ENCODE measurements at regions not wholly inside any gene's neighbourhood (a gene's known extent, or its start where the extent isn't known, plus 50 kb on each side); places are given as distances from the start of the nearest gene placed in this dataset.

DNA sequence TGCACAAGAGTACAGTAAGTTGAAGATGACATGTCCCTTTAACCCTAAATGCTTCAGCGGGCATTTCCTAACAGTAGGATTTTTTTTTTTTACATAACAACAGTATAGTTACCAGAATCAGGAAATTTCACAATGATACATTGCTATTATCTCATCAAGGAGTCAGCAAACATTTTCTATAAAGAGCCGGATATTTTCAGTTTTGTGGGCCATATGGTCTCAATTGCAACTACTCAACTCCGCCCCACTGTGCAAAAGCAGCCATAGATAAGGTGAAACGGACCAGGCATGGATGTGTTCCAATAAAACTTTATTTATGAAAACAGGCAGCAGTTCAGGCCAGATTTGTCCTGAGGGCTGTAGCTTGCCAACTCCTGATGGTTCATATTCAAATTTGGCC, 130.6 kb downstream of the SMAD6 start:
- intact Hi-C loops (cut with DNase I), result no loop called here

DNA sequence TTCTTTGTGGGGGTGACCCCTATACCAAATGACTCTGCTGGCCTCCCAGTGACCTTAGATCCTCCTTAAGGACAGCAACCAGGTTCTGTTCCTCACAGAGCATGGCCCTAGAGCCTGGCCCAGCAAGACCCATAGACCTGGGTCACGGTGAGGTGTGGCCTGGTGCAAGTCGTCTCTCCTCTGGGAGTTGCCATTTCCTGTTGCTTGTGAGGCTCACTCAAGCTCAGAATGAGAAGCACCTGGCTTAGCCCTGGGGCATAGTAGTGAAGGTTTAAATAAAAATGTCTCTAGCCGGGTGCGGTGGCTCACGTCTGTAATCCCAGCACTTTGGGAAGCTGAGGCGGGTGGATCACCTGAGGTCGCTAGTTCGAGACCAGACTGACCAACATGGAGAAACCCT, 131.3 kb downstream of the SMAD6 start:
- DNase-seq, result no peak
- intact Hi-C loops (cut with DNase I), result no loop called here

More for the DNA sequence above, 130.6 kb downstream of the SMAD6 start:
- DNase-seq, result peak in 1 of 42 donors; percentile 2

DNA sequence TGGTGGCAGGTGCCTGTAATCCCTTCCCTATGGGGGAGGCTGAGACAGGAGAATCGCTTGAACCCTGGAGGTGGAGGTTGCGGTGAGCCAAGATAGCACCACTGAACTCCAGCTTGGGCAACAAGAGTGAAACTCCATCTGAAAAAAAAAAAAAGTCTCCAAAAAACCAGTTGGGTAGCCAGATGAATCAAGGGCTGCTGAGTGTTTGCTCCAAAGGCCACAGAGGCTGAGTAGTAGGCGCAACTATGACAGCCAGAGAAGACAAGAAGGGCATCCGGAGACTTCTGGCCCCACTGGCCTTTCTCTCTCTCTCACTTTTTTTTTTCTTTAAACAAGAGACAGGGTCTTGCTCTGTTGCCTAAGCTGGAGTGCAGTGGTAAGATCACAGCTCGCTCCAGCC, 131.8 kb downstream of the SMAD6 start:
- intact Hi-C loops (cut with DNase I), result no loop called here
- peak in 1 of 42 donors; percentile 11 for DNase-seq

DNA sequence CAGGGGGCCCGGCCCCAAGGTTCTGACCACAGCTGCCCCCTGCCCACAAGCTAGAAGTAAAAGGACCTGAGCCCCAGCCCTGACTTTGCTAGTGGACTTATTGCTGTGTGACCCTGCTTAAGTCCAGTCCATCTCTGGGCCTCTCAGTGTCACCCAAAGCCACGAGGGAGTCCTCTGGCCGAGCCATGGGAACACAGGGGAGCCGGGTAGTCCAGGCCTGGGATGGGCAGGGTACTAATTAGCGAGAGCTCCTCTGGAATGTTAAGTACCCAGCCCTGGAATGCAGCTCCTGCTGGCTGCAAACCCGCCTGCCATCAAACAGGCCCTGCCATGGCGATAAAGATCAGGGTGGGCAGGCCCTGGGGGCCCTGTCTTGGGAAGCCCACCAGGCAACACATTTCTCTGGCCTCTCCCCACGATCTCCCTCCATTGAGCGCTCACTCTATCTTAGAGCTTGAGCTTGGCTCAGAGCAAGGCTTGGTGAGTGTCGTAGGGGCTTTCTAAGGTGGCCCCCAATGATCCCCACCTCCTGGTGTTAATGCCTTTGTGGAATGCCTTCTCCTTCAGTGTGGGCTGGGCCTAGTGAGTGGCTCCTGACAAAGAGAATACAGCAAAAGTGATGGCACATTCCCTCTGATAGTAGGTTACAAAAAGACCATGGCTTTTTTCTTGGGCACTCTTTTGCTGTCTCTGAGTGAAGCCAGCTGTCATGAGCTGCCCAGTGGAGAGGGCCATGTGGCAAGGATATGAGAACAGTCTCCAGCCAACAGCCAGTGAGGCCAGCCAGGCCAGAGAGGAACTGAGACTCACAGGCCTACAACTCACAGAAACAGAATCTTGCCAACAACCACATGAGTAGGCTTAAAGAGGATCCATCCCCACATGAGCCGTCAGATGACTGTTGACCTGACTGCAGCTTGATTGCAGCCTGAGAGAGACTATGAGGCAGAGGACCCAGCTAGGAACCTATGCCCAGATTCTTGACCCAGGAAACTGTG, 133.1 kb downstream of the SMAD6 start:
- peak in 12 of 42 donors; percentile 7 to 51 (median 28) for DNase-seq
- intact Hi-C loops (cut with DNase I), result no loop called here

DNA sequence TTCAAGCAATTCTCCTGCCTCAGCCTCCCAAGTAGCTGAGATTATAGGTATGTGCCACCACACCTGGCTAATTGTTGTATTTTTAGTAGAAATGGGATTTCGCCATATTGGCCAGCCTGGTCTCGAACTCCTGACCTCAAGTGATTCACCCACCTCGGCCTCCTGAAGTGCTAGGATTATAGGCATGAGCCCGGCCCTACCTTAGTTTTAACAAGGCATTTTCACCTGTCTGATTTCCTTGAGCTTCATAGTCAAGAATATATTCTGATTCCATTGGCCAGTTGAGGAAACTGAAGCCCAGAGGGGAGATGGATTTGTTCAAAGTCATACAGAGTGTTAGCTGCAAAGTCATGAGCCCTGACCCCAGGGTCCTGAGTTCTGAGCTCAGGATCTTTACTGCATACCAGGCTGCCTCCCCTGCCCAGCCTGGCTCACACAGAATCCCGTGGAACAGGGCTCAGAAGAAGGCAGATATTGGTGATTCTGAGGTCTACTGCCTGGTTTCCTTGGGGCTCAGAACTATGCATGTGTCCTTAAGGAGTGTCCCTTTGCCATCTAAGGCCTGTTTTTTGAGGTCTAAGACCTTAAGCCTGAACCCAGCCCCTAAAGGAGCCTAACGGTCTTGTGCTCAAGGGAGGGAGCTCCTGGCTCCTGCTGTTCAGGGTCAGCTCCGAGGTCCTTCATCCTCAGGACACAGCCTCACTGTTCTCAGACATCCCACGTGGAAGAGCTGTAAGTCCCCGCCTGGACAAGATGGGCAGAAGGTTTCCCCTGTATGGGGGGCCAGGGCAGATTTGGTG, 134.4 kb downstream of the SMAD6 start:
- intact Hi-C loops (cut with DNase I), result no loop called here
- DNase-seq, result peak in 1 of 42 donors; percentile 2

DNA sequence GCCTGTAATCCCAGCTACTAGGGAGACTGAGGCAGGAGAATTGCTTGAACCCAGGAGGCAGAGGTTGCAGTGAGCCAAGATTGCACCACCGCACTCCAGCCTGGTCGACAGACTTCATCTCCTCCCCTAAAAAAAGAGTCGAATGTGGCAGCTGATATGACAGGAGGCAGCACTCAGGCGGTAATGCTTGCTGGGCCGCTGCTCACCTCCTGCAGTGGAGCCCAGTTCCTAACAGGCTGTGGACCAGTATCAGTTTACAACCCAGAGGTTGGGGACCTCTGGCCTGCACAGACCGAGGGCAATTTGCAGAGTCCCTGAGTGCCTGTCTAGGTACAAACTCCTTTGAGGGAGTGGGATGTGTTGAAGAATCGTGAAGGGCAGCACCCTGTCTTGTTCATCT, 136.2 kb downstream of the SMAD6 start:
- DNase-seq, result no peak
- intact Hi-C loops (cut with DNase I), result no loop called here

DNA sequence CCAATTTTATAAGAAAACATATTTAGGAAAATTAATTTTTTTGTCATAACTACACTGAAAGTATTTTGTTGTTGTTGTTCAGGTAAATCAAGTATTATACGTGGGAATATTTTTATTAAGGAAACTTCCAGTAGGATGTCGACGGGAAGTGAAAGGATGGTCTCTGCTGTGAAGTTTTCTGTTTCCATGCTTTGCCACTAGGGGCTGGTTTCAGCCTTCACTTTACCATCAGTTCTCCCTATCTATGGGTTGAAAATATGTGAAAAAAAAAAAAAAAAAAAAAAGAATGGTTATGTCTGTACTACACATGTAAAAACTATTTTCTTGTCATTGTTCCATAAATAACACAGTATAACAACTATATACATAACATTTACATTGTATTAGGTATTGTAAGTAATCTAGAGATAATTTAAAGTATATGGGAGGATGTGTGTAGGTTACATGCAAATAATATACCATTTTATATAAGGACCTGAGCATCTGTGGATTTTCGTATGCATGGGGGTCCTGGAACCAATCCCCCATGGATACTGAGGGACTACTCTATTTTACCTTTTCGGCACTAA, 136.7 kb downstream of the SMAD6 start:
- intact Hi-C loops (cut with DNase I), result no loop called here
- DNase-seq, result no peak

DNA sequence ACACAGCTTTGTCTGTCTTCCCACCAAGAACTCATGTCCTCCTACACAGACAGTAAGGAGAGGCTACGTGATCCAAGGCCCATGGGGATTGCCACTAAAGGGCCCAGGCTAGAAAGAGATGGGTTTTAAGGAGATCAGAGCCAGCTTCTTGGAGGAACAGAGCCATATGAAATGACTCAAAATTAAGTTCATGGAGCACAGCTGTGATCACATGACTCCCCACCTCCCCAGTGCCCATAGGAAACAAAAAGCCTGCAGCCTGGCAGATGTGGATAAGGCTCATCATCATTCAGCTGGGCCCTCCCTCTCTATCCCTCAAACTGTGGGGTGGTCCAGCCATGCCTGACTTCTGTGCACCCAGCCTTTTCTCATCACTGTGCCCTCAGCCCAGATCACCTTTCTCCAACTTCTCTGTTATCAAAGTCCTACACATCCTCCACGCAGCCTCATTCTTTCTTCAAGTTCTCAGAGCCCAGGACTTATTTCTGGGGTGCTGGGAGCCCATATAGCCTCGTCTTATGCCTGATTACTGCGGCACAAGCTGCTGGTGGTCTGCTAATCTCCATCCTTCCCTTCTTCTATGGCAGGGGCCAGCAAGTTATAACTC, 137.6 kb downstream of the SMAD6 start:
- intact Hi-C loops (cut with DNase I), result loop anchor here (10.0 kb wide), 1 partner anchor 65 kb away; no protein-coding TSS in a partner anchor
- no peak for DNase-seq

DNA sequence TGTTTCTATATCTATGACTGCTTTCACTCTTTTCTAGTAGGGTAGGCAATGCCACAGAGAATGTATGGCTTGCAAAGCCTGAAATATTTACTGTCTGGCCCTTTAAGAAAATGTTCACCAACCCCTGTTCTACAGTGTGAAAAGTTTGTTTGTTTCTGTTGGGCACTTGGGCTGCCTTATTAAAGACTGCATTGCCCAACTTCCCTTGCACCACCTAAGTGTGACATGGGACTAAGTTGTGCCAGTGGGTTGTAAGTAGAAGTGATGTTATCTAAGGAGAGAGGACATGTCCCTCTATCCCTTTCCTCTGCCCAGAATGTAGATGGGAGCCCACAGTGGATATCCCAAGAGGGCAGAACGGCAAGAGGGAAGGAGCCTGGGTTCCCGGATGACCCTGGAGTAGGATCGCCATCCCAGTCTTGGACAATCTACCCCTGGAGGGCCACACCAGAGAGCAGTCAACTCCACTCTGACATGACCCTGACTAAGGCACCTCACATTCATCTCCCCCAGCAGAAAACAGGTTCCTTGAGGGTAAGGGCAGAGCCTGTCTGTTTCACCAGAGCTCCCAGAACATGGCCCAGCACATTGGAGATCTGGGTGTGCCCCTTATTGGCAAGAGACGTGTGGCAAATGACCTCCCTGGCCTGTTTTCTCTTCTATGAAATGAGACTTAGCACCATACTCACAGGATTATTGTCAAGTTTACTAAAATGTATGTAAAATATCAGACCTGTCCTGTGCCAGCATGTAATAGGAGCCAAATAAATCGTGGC, 138.8 kb downstream of the SMAD6 start:
- intact Hi-C loops (cut with DNase I), result loop anchor here (10.0 kb wide), 1 partner anchor 66 kb away; no protein-coding TSS in a partner anchor
- DNase-seq, result no peak

DNA sequence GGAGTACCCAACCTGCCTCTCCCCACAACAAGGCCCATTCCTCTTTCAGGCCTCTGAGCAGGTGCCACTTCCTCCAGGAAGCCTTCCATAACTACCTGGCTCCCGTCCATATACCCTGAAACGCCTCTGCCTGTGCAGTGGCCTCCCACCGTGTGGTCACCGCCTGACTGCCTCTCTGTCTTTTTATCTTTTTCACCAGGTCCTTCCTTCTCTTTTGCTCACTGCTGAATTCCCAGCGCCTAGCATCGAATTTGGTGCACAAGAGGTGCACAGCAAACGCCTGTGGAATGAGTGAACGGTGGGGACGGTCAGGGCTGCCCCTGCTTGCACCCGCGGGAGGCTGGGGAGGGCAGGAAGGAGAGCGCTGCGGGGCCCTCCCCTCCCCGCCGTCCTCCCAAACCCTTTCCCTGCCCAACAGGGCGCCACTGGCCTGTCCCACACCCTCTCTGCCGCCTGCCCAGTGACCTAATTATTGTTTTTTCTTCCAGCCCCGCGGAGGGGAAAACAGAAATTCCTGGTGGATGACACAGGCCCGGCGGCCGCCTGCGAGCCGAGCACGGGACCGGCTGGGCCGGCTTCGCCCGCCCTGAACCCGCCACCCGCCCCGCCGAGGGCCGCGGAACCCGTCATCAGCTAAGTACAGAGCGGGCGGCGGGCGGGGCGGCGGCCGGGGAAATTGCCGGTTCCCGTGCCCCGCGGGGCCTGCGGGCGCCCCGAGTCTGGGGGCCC, 140.1 kb downstream of the SMAD6 start:
- peak in 36 of 42 donors; percentile 18 to 76 (median 39) for DNase-seq
- intact Hi-C loops (cut with DNase I), result loop anchor here (10.0 kb wide), 1 partner anchor 67 kb away; no protein-coding TSS in a partner anchor

DNA sequence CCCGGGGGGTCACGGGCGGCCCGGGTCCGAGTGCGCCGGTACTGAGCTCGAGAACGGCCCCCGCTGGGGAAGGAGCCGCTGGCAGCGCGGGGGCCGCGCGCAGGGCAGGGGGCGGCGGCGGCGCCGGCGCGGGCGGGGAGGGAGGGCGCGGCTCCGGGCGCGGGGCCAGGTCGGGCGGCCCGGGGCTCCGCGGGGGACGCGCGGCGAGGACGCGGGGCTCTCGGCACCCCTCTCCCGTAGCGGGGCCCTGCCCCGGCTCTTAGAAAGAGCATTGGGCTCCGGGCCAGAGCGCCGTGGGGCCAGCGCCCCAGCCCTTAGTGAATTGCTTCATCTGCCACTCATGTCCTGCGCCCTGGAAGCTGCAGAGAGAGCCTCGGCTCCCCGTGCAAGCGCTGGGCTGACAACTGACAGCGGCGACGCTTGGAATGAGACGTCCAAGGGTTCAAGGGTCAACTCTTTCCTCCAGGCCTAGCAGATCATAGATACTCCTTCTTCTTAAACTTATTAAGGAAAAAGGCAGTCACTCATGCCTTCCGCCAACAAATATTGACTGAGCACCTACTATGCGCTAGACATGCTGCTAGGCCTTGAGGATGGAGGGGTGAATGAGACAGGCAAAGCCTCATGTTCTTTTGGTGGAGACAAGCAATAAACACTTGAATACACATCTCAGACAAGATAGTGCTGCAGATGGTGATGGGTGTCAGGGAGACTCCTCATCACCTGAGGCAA, 140.8 kb downstream of the SMAD6 start:
- intact Hi-C loops (cut with DNase I), result loop anchor here (10.0 kb wide), 1 partner anchor 68 kb away; no protein-coding TSS in a partner anchor
- peak in 39 of 42 donors; percentile 11 to 78 (median 42) for DNase-seq

DNA sequence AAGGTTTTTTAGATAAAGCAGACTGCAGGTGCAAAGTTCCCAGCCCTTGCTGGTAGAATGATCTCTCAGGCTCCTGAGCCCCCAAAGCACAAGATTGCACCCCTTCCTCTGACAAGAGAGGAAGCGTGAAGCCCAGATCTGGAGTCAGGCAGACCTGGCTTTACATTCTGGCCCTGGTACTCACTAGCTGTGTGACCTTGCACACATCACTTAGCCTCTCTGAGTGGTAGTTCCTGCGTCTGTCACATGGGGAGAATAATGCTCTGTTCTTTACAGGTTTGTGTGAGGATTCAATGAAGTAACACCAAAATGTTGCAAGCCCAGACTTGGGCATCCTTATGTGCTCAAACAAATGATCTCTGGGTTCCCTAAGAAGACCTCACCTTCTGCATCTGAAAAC, 141.5 kb downstream of the SMAD6 start:
- DNase-seq, result no peak
- intact Hi-C loops (cut with DNase I), result loop anchor here (10.0 kb wide), 1 partner anchor 69 kb away; no protein-coding TSS in a partner anchor

DNA sequence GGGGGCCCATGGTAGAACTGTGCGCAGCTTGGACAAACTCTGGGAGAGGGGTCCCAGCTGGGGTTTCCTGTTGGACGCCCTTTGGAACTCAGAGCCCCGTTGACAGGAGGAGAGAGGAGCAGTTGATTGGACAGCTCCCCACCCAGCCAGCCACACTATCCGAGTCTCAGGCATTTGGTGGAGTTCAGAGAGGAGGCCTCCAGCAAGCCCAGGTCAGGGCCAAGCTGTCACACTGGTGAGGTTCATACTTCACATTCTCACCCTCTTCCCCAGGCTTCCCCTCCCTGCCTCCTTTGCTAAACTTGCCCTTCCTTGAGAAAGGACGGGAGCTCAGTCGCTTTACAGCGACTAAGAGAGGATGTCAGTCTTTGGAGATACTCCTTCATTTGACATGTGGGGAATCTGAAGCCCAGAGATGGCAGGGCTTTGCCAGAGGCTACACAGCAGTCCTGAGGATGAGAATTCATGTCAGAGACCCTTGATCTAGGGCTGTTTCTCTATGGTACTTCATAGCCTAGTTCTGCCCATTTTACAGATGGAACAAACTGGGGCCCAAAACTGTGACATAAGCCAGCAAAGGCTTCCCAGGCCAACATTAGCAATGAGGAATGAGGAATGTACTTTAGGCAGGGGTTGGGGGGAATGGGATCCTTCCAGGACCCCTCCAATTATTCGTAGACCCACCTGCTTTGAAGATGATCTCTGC, 142.2 kb downstream of the SMAD6 start:
- intact Hi-C loops (cut with DNase I), result loop anchor here (10.0 kb wide), 1 partner anchor 69 kb away; no protein-coding TSS in a partner anchor
- DNase-seq, result no peak

DNA sequence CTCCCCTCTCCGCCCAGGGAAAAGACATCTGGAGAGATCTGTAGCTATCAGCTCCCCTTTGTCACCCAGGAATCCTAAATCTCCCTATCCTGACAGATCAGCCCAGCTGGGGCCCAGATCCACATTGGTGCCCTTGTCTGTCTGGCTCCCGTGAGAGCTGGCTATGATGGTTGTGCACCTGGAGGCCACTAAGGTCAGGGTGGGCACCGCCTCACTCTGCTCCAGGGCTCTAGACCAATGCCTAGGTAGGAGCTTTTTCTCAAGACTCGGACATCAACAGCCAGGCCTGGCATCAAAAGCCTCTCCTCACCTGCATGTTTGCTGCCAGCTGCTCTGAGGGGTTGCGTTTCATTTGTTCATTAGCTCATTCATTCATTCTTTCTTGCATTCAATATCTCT, 142.7 kb downstream of the SMAD6 start:
- intact Hi-C loops (cut with DNase I), result loop anchor here (10.0 kb wide), 1 partner anchor 70 kb away; no protein-coding TSS in a partner anchor
- DNase-seq, result no peak

DNA sequence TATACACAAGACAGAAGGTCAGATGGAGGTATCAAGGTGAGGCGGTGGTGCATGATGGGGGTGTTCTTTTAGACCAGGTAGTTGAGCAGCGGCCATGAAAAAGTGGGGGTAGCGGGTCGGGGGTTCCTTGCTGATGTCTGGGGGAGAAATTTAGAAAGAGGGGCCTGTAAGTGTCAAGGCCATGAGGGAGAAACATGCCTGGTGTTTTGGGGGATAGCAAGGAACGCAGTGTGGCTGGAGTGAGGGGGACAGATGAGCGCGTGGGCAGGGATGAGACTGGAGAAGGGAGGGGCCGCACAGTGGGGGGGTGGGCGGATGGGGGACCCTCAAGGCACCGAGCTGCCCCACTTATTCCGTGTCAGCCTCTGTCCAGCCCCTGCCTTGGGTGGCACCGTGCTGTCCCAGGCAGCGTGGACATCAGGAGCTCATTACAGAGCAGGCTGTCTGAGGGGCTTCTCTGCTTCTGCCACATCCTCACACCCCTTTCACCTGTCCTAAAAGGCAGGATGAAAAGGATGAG, 143.3 kb downstream of the SMAD6 start:
- DNase-seq, result peak in 1 of 42 donors; percentile 12
- intact Hi-C loops (cut with DNase I), result loop anchor here (10.0 kb wide), 1 partner anchor 71 kb away; no protein-coding TSS in a partner anchor

DNA sequence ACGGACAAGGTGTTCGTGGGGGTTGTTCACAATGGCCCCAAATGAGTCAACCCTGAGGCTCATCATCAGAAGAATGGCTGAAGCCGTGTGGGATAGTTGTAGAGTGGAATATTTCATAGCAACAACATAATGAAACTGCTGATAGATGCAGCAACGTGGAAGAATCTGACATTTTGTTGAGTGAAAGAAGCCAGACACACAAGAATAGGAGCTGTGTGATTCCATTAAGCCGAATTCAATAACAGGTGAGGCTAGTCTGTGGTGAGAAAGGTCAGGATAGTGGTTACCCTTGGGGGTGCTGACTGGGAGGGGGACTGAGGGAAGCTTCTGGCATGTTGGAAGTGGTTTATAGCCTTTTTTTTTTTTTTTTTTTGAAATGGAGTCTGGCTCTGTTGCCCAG, 144.0 kb downstream of the SMAD6 start:
- peak in 2 of 42 donors; percentile 1 to 5 for DNase-seq
- intact Hi-C loops (cut with DNase I), result loop anchor here (10.0 kb wide), 1 partner anchor 71 kb away; no protein-coding TSS in a partner anchor
